HCT116 (cell line): ENCODE measurements at regions not wholly inside any gene's neighbourhood (a gene's known extent, or its start where the extent isn't known, plus 50 kb on each side); places are given as distances from the start of the nearest gene placed in this dataset.

Source experiments
- CBX3 ChIP-seq: IDR thresholded peaks from 2 replicates; pipeline ENCODE4 v1.6.1; 2012; ENCODE audit warnings: low read depth
- CEBPB ChIP-seq: IDR thresholded peaks from 2 replicates; pipeline ENCODE4 v1.6.1; 2012; ENCODE audit warnings: low read depth
- CTCF ChIP-seq, 3 experiments: fragments of 200-600 bp in 1 of 3; sonication (generic) in 1 of 3; IDR thresholded peaks in 2 of 3; conservative IDR thresholded peaks in 1 of 3; 2 replicates each; pipeline ENCODE4 v1.5.1; 2012 to 2017; ENCODE audit warnings: low read depth in 2 of 3, low read length in 2 of 3, antibody characterized with exemption in 1 of 3, borderline replicate concordance in 1 of 3, control low read depth in 1 of 3, mild to moderate bottlenecking in 1 of 3, mixed read lengths in 1 of 3, mixed run types in 1 of 3, moderate library complexity in 1 of 3; ENCODE audit not compliant: insufficient read depth in 1 of 3
- EZH2 ChIP-seq: fragments of 200-600 bp; sonication (generic); IDR thresholded peaks from 2 replicates; pipeline ENCODE4 v1.6.1; 2017; ENCODE audit warnings: antibody characterized with exemption, mixed run types
- EZH2phosphoT487 ChIP-seq: fragments of 200-600 bp; IDR thresholded peaks from 2 replicates; pipeline ENCODE4 v1.6.1; 2018; ENCODE audit warnings: antibody characterized with exemption, borderline replicate concordance
- MAX ChIP-seq: IDR thresholded peaks from 2 replicates; pipeline ENCODE4 v1.6.1; 2012
- POLR2A ChIP-seq: IDR thresholded peaks from 2 replicates; pipeline ENCODE4 v1.7.0; 2011; ENCODE audit warnings: borderline replicate concordance; ENCODE audit not compliant: insufficient read depth, insufficient read length; ENCODE audit errors: extremely low read depth
- POLR2AphosphoS5 ChIP-seq: IDR thresholded peaks from 2 replicates; pipeline ENCODE4 v1.6.1; 2011; ENCODE audit warnings: mild to moderate bottlenecking, low read depth, low read length, moderate library complexity
- REST ChIP-seq: IDR thresholded peaks from 2 replicates; pipeline ENCODE4 v1.6.1; 2012; ENCODE audit warnings: low read depth
- ZFX ChIP-seq: fragments of 450-650 bp; IDR thresholded peaks from 2 replicates; pipeline ENCODE4 v1.6.1; 2017

GRCh38 chr2:230648356-230648755, 64.3 kb upstream of the CAB39 start:
- TF ChIP-seq POLR2AphosphoS5 (no peak), EZH2 (no peak), ZFX (no peak), EZH2phosphoT487 (no peak), CTCF (IDR thresholded peaks at IDR 0.05 in 2 of 3, conservative IDR thresholded peaks at IDR 0.05 in 1 of 3; ENCODE audit: borderline replicate concordance in 1 of 3, insufficient read depth in 1 of 3, low read depth in 2 of 3, low read length in 2 of 3) (no peak), CEBPB (no peak), POLR2A (no peak), REST (no peak), MAX (no peak), CBX3 (no peak)
